GM20000 (cell line): ENCODE measurements at regions not wholly inside any gene's neighbourhood (a gene's known extent, or its start where the extent isn't known, plus 50 kb on each side); places are given as distances from the start of the nearest gene placed in this dataset.
"Not testable (repeated sequence)": the region's sequence is repeated elsewhere in the genome, so short reads cannot be mapped to it uniquely, and the experiment has no call there.

Experiments
- DNase-seq: peaks from one replicate; pipeline ENCODE4 v3.0.0; 2012; ENCODE audit warnings: low spot score
- TF ChIP-seq, protein P1 (sequence below): IDR thresholded peaks from 2 replicates; pipeline ENCODE4 v1.5.1; 2012; ENCODE audit warnings: mild to moderate bottlenecking, control low read depth; ENCODE audit errors: extremely low read depth, missing control alignments

DNA sequence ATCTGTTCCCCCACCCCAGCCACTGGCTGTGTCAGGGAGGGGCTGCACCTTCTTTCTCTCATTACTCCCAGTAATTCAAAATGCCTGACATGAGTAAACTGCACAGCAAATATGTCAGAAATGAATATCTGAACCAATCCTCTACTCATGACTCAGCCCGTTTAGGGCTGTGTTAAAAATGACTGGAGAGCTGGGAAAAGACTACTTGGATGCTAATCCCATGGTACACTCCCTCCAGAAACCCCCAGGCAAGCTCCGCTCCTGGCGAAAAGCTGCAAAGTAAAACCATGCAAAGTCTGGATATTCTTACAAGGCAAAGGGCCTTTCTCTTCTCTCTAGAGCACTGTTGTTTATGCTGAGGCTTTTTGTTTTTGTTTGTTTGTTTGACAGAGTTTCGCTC lies 448.1 kb upstream of the DYNLRB2 start:
- TF ChIP-seq, protein P1, sequence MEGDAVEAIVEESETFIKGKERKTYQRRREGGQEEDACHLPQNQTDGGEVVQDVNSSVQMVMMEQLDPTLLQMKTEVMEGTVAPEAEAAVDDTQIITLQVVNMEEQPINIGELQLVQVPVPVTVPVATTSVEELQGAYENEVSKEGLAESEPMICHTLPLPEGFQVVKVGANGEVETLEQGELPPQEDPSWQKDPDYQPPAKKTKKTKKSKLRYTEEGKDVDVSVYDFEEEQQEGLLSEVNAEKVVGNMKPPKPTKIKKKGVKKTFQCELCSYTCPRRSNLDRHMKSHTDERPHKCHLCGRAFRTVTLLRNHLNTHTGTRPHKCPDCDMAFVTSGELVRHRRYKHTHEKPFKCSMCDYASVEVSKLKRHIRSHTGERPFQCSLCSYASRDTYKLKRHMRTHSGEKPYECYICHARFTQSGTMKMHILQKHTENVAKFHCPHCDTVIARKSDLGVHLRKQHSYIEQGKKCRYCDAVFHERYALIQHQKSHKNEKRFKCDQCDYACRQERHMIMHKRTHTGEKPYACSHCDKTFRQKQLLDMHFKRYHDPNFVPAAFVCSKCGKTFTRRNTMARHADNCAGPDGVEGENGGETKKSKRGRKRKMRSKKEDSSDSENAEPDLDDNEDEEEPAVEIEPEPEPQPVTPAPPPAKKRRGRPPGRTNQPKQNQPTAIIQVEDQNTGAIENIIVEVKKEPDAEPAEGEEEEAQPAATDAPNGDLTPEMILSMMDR, result no peak
- DNase-seq, result no peak

DNA sequence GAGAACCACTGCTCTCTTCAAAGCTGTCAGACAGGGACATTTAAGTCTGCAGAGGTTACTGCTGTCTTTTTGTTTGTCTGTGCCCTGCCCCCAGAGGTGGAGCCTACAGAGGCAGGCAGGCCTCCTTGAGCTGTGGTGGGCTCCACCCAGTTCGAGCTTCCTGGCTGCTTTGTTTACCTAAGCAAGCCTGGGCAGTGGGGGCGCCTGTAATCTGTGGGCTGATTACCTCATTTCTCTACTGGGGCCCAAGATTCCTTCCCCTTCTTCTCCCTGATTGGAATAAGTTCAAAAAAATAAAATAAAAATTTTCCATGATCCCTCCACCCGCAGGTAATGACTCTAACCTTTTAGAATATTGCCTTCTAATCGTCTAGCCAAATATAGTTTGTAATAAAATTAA lies 449.3 kb upstream of the DYNLRB2 start:
- not testable (repeated sequence) for DNase-seq

- no peak for DNase-seq
- TF ChIP-seq, protein P1, result no peak
Measured at GRCh38 chr16:80085606-80086005, 455.2 kb upstream of the DYNLRB2 start.

DNA sequence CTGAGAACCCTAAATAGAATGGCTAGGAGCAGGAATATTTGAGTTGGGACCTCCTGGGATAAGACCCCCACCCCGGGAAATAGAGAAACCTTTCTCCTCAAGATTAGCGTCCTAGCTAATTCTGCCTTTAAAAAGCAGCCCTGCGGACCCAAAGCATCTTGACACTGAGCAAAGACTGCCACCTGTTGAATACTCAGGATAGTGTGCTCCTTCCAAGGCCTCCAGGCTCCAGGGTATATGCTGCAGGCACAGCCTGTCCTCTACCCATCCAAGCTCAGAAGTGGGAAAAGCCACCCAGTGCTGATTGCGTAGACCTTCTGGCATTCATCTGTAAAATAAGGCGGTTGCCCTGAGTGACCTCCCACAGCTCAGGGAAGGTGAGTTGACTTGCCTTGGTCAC lies 456.2 kb upstream of the DYNLRB2 start:
- TF ChIP-seq, protein P1, result no peak
- DNase-seq, result no peak

DNA sequence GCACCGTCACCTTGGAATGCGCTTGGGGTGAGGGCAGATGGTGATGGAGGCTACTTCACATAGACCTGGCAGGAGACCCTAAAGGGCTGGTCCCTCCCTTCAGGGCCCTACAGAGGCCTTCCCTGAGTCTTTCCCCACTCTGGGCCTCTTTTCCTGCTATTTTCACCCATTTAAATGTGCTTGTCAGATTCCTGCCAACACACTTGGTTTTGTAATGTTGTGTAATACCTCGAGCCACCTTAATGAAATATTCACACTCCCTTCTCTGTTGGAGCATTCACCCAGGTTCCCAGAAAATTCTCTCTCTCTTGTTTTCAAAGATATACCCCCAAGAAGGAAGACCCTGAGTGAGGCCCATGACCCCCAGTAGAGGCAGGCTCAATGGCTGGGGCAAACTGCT lies 456.6 kb upstream of the DYNLRB2 start:
- no peak for DNase-seq

DNA sequence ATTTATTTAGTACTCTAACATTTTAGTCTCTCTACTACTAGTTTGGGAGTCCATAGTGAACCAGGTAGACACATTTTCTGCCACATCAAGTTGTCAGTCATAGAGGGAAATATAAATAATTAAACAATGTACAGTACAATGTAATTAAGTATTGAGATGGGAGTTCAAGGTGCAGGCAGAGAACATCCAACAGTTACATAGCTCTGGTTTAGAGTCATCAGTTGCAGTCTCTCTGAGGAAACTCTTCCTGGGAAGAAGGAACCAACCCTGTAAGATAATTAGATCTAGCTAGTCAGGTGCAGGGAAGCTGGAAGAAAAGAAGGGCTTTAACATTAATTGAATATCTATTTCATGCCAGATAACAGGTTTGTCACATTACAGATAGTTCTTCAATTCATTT lies 457.9 kb upstream of the DYNLRB2 start:
- no peak for DNase-seq
- TF ChIP-seq, protein P1, result no peak

More for the DNA sequence above, 456.6 kb upstream of the DYNLRB2 start:
- TF ChIP-seq, protein P1, result no peak

DNA sequence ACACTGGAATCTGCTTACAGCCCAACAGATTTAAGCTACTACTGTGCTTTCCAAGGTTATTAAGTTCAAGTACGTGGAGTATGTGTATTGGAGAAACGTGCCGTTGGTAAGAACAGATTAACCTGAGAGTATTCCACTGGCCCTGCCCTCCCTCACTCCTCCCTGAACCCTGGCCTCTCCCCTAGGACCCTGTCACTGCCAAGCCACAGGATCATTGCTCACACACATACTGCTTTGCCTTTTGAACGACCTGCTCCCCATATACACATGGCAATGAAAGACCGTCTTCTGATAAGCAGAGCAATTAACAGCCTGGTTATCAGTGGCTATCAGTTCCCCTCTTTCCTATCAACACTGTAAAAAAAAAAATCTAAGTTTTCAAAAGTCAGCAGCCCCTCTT lies 458.9 kb upstream of the DYNLRB2 start:
- TF ChIP-seq, protein P1, result no peak
- no peak for DNase-seq

DNA sequence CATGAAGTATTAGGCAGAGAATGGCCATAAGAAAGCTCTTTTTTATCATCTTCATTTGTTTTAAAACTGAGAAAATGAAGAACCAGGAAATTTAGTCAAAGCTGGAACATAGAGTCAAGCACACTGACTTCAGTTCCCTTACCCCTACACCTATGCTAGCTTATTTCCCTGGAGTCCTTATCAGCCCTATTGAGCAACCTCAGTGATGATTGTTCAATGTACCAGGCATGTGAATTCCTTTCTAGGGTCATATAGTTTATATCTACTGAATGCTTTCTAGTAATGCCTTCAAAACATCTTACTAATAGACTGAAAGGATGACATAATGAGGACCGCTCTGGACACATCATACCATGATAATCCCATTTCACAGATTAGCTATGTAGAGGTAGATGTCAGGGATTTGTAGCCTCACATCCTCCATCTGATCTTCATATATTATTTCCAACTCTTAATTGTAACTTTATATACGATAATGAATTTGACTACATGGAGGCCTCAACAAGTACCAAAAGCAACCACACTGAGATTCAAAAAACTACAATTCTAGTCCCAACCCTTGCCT lies 460.4 kb upstream of the DYNLRB2 start:
- DNase-seq, result no peak

More for the DNA sequence above, 460.4 kb upstream of the DYNLRB2 start:
- TF ChIP-seq, protein P1, result no peak
